ENCODE measurements at regions not wholly inside any gene's neighbourhood (a gene's known extent, or its start where the extent isn't known, plus 50 kb on each side); places are given as distances from the start of the nearest gene placed in this dataset.

DNA sequence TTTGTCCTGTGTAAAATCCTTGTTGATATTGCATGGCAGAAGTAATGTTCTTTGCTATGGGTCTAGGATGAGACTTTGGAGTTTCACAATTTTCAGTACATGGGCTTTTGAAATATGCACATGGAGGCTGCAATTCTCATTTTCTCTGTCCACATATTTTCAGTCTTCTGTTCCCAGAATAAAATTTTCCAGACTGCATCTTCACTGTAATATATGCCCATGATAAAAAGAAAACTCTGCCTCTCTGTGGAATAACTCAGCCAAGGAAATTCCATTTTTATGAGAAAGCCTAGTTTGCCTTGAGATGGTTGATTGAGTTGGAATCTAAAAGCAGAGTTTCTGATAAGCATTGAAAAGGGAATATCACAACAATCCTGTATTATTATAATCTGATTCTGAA lies 601.4 kb upstream of the AADAT start:
- TF ChIP-seq, protein P1, sequence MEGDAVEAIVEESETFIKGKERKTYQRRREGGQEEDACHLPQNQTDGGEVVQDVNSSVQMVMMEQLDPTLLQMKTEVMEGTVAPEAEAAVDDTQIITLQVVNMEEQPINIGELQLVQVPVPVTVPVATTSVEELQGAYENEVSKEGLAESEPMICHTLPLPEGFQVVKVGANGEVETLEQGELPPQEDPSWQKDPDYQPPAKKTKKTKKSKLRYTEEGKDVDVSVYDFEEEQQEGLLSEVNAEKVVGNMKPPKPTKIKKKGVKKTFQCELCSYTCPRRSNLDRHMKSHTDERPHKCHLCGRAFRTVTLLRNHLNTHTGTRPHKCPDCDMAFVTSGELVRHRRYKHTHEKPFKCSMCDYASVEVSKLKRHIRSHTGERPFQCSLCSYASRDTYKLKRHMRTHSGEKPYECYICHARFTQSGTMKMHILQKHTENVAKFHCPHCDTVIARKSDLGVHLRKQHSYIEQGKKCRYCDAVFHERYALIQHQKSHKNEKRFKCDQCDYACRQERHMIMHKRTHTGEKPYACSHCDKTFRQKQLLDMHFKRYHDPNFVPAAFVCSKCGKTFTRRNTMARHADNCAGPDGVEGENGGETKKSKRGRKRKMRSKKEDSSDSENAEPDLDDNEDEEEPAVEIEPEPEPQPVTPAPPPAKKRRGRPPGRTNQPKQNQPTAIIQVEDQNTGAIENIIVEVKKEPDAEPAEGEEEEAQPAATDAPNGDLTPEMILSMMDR (IDR thresholded peaks at IDR 0.05; ENCODE audit: low read length): no peak
- TF ChIP-seq EZH2 (IDR thresholded peaks at IDR 0.05; ENCODE audit: borderline replicate concordance, low read length): no peak

Data from OCI-LY1 (cell line).